WTC11 (cell line): ENCODE measurements at regions not wholly inside any gene's neighbourhood (a gene's known extent, or its start where the extent isn't known, plus 50 kb on each side); places are given as distances from the start of the nearest gene placed in this dataset.

Experiments used
- ATAC-seq: fragments of 200-7000 bp; cut with Tn5 transposase; 2 replicates; pipeline ENCODE4 v1.10.0; 2021; ENCODE audit warnings: mild to moderate bottlenecking, moderate library complexity
- CTCF ChIA-PET: fragments of 300-600 bp; sonication (Branson Sonifier 250); formaldehyde crosslinking; loops from one replicate; lab custom pipeline; 2021; ENCODE audit warnings: antibody characterized with exemption; lab: Charles Lee
- POLR2A ChIA-PET: fragments of 350-600 bp; sonication (Branson Sonifier 250); formaldehyde crosslinking; loops from one replicate; lab custom pipeline; 2021; ENCODE audit warnings: antibody characterized with exemption; lab: Charles Lee
- DNase-seq: peaks from one replicate; pipeline ENCODE4 v3.0.0; 2021; ENCODE audit warnings: low spot score
- H3K27ac Mint-ChIP-seq: 2 replicates; pipeline ENCODE4 v1.8.0; 2021; ENCODE audit warnings: mixed read lengths
- H3K27me3 Mint-ChIP-seq: 2 replicates; pipeline ENCODE4 v1.8.0; 2021; ENCODE audit warnings: low read depth, mild to moderate bottlenecking, moderate library complexity, mixed read lengths
- H3K36me3 Mint-ChIP-seq: 2 replicates; pipeline ENCODE4 v1.8.0; 2021; ENCODE audit warnings: mixed read lengths
- H3K4me1 Mint-ChIP-seq: 2 replicates; pipeline ENCODE4 v1.8.0; 2022; ENCODE audit warnings: mixed read lengths
- H3K4me3 Mint-ChIP-seq: 2 replicates; pipeline ENCODE4 v1.8.0; 2021; ENCODE audit warnings: mild to moderate bottlenecking, moderate library complexity, mixed read lengths
- H3K9me3 Mint-ChIP-seq: 2 replicates; pipeline ENCODE4 v1.8.0; 2021; ENCODE audit warnings: mixed read lengths
- CBFB ChIP-seq: sonication (generic); formaldehyde crosslinking; IDR thresholded peaks from 2 replicates; pipeline ENCODE4 v1.8.1; 2022; ENCODE audit warnings: mild to moderate bottlenecking, low read depth, missing genetic modification reagents
- E2F5 ChIP-seq: sonication (generic); formaldehyde crosslinking; IDR thresholded peaks from 2 replicates; pipeline ENCODE4 v1.8.1; 2022; ENCODE audit warnings: mild to moderate bottlenecking, moderate library complexity, missing genetic modification reagents
- GABPB1 ChIP-seq: sonication (generic); formaldehyde crosslinking; IDR thresholded peaks from 2 replicates; pipeline ENCODE4 v1.8.1; 2023; ENCODE audit warnings: mild to moderate bottlenecking, missing genetic modification reagents
- KAT7 ChIP-seq: sonication (generic); formaldehyde crosslinking; IDR thresholded peaks from 2 replicates; pipeline ENCODE4 v1.8.1; 2023; ENCODE audit warnings: missing genetic modification reagents, mild to moderate bottlenecking, borderline replicate concordance
- NFATC4 ChIP-seq: fragments of 250-450 bp; sonication (Bioruptor Pico); IDR thresholded peaks from 2 replicates; pipeline ENCODE4 v1.9.0; 2021; ENCODE audit warnings: mild to moderate bottlenecking
- NR1H2 ChIP-seq: sonication (generic); formaldehyde crosslinking; IDR thresholded peaks from 2 replicates; pipeline ENCODE4 v1.9.0; 2021; ENCODE audit warnings: mild to moderate bottlenecking, moderate library complexity, missing genetic modification reagents
- PREB ChIP-seq: sonication (generic); formaldehyde crosslinking; IDR thresholded peaks from 2 replicates; pipeline ENCODE4 v1.8.1; 2022; ENCODE audit warnings: mild to moderate bottlenecking, missing genetic modification reagents, moderate library complexity, borderline replicate concordance
- RELA ChIP-seq: sonication (generic); formaldehyde crosslinking; IDR thresholded peaks from 2 replicates; pipeline ENCODE4 v1.8.1; 2022; ENCODE audit warnings: missing genetic modification reagents, mild to moderate bottlenecking, borderline replicate concordance
- TCF7 ChIP-seq: sonication (generic); formaldehyde crosslinking; IDR thresholded peaks from 2 replicates; pipeline ENCODE4 v1.8.0; 2022; ENCODE audit warnings: mild to moderate bottlenecking, low read depth, missing genetic modification reagents, moderate library complexity
- ZBTB21 ChIP-seq: sonication (generic); formaldehyde crosslinking; IDR thresholded peaks from 2 replicates; pipeline ENCODE4 v1.8.1; 2023; ENCODE audit warnings: mild to moderate bottlenecking, missing genetic modification reagents, borderline replicate concordance
- ZNF121 ChIP-seq: sonication (generic); formaldehyde crosslinking; IDR thresholded peaks from 2 replicates; pipeline ENCODE4 v1.8.0; 2023; ENCODE audit warnings: missing genetic modification reagents
- ZNF232 ChIP-seq: sonication (generic); formaldehyde crosslinking; IDR thresholded peaks from 2 replicates; pipeline ENCODE4 v1.8.0; 2022; ENCODE audit warnings: mild to moderate bottlenecking, missing genetic modification reagents
- ZNF396 ChIP-seq: fragments of 250-450 bp; sonication (Bioruptor Pico); IDR thresholded peaks from 2 replicates; pipeline ENCODE4 v1.8.0; 2021; ENCODE audit warnings: mild to moderate bottlenecking, moderate library complexity, borderline replicate concordance
- TF ChIP-seq, protein P1 (sequence below): fragments of 250-450 bp; sonication (Bioruptor Pico); IDR thresholded peaks from 2 replicates; pipeline ENCODE4 v1.9.0; 2021; ENCODE audit warnings: mild to moderate bottlenecking
- TF ChIP-seq, protein P2 (sequence below): sonication (generic); formaldehyde crosslinking; IDR thresholded peaks from 2 replicates; pipeline ENCODE4 v1.8.0; 2023; ENCODE audit warnings: mild to moderate bottlenecking, missing genetic modification reagents

DNA sequence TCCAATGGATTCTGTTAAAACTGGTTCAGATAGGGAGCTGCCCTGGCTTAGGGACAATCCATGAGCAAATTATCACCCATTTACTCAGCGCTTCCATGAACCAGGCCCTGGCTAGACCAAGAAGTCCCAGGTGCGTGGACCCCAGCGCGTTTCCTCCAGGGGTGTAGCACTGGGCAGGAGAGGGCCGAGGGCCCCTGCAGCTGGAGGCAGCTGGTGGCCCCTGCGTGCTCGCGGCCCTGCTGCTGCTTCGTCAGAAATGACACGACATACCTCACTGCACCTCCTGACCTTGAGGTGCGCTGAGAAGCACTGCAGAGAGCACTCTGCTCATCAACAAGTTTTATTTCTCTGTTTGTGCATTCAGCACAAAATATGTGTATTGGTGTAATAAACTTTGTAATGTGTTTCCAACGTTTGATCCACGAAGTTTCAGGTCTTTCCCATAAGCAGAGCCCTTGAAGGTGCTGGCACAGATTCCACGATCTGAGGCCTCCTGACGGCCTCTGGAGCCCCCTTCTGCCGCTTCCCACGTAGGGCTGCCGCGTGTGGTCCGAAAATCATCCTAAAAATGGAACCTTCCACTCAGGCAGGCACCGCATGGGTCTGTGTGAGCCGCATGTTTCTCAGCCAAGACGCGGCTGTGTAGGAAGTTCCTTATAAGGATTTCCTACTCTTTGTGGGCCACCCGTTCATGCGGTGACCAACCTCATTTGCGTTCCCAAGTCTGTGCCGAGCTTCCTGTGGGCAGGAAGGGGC lies 50.8 kb upstream of the ZCCHC14 start:
- POLR2A ChIA-PET = no interaction called here
- H3K36me3 Mint-ChIP-seq = peaks cover 11% of the 10 kb centered on the region
- no peak overlapping the region for H3K4me3 Mint-ChIP-seq
- no peak overlapping the region for H3K27ac Mint-ChIP-seq
- H3K27me3 Mint-ChIP-seq = peaks cover 6% of the 10 kb centered on the region
- H3K4me1 Mint-ChIP-seq = peaks cover 13% of the 10 kb centered on the region
- H3K9me3 Mint-ChIP-seq = peaks cover 15% of the 10 kb centered on the region
- DNase-seq (no peak), ATAC-seq (no peak)
- TF ChIP-seq NR1H2 (CRISPR knock-in tag) = no peak
- no peak for TF ChIP-seq KAT7
- TF ChIP-seq ZBTB21 = no peak
- TF ChIP-seq GABPB1 (CRISPR knock-in tag) = no peak
- TF ChIP-seq RELA (CRISPR knock-in tag) = no peak
- no peak for TF ChIP-seq PREB
- TF ChIP-seq ZNF232 (CRISPR knock-in tag) = no peak
- no peak for TF ChIP-seq E2F5
- TF ChIP-seq TCF7 (CRISPR knock-in tag) = no peak
- TF ChIP-seq, protein P1, sequence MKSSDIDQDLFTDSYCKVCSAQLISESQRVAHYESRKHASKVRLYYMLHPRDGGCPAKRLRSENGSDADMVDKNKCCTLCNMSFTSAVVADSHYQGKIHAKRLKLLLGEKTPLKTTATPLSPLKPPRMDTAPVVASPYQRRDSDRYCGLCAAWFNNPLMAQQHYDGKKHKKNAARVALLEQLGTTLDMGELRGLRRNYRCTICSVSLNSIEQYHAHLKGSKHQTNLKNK (CRISPR knock-in tag) = no peak
- TF ChIP-seq CBFB (CRISPR knock-in tag) = no peak
- no peak for TF ChIP-seq ZNF396 (CRISPR knock-in tag)
- TF ChIP-seq NFATC4 (CRISPR knock-in tag) = no peak
- no peak for TF ChIP-seq ZNF121
- TF ChIP-seq, all 79 proteins: peak for 0
- CTCF ChIA-PET = interaction anchor here (0.8 to 2.4 kb wide), 4 partner anchors 28 to 93 kb away, joined by 3 to 13 read pairs (median 5); no protein-coding TSS in a partner anchor

GRCh38 chr16:87542531-87543102 lies 49.8 kb upstream of the ZCCHC14 start:
- TF ChIP-seq, protein P2, sequence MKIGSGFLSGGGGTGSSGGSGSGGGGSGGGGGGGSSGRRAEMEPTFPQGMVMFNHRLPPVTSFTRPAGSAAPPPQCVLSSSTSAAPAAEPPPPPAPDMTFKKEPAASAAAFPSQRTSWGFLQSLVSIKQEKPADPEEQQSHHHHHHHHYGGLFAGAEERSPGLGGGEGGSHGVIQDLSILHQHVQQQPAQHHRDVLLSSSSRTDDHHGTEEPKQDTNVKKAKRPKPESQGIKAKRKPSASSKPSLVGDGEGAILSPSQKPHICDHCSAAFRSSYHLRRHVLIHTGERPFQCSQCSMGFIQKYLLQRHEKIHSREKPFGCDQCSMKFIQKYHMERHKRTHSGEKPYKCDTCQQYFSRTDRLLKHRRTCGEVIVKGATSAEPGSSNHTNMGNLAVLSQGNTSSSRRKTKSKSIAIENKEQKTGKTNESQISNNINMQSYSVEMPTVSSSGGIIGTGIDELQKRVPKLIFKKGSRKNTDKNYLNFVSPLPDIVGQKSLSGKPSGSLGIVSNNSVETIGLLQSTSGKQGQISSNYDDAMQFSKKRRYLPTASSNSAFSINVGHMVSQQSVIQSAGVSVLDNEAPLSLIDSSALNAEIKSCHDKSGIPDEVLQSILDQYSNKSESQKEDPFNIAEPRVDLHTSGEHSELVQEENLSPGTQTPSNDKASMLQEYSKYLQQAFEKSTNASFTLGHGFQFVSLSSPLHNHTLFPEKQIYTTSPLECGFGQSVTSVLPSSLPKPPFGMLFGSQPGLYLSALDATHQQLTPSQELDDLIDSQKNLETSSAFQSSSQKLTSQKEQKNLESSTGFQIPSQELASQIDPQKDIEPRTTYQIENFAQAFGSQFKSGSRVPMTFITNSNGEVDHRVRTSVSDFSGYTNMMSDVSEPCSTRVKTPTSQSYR (CRISPR knock-in tag) = 0 out of 2 replicates have a peak, but pooled peaks have one; percentile 13
- TF ChIP-seq GABPB1 (CRISPR knock-in tag) = no peak
- Mint-ChIP-seq H3K36me3 (peaks cover 11% of the 10 kb centered on the region), H3K4me3 (no peak overlapping the region), H3K4me1 (peaks cover 14% of the 10 kb centered on the region), H3K27ac (no peak overlapping the region), H3K27me3 (peaks cover 6% of the 10 kb centered on the region), H3K9me3 (peaks cover 18% of the 10 kb centered on the region)
- no peak for ATAC-seq
- ChIA-PET POLR2A (no interaction called here), CTCF (interaction anchor here (0.6 to 2.4 kb wide), 8 partner anchors 27 to 126 kb away, joined by 3 to 13 read pairs (median 3); no protein-coding TSS in a partner anchor)
- DNase-seq = no peak
